RWPE1 (cell line): ENCODE measurements at regions not wholly inside any gene's neighbourhood (a gene's known extent, or its start where the extent isn't known, plus 50 kb on each side); places are given as distances from the start of the nearest gene placed in this dataset.

Experiments
- CTCF ChIA-PET: fragments of 350-600 bp; sonication (Branson Sonifier 250); formaldehyde crosslinking; extraction: SDS; loops from one replicate; lab custom pipeline; 2021; lab: Yijun Ruan, JAX
- POLR2A ChIA-PET: fragments of 400-600 bp; formaldehyde crosslinking; extraction: SDS; loops from one replicate; lab custom pipeline; 2020; ENCODE audit warnings: antibody characterized with exemption; ENCODE audit not compliant: low non-redundant PET; lab: Yijun Ruan, JAX
- DNase-seq: peaks from one replicate; pipeline ENCODE4 v3.0.0; 2012; ENCODE audit warnings: low spot score
- H3K27ac ChIP-seq: fragments of 450-650 bp; 2 replicates; pipeline ENCODE4 v1.5.1; 2017
- CTCF ChIP-seq: fragments of 450-650 bp; conservative IDR thresholded peaks from 2 replicates; pipeline ENCODE4 v1.5.1; 2017; ENCODE audit warnings: low read depth, mild to moderate bottlenecking

GRCh38 chr15:87145696-87146095 lies 1066.0 kb downstream of the AGBL1 start:
- H3K27ac ChIP-seq, result no peak overlapping the region
- TF ChIP-seq CTCF, result no peak
- no peak for DNase-seq
- ChIA-PET CTCF (interaction anchor here (0.7 kb wide), 1 partner anchor 914 kb away, joined by 4 read pairs; no protein-coding TSS in a partner anchor), POLR2A (no interaction called here)

GRCh38 chr15:87144775-87145174 lies 1065.1 kb downstream of the AGBL1 start:
- POLR2A ChIA-PET, result no interaction called here
- CTCF ChIA-PET, result interaction anchor here (0.7 kb wide), 2 partner anchors 876 to 914 kb away, joined by 3 to 4 read pairs; no protein-coding TSS in a partner anchor
- TF ChIP-seq CTCF, result no peak

GRCh38 chr15:87142096-87142495 lies 1062.4 kb downstream of the AGBL1 start:
- TF ChIP-seq CTCF, result no peak
- POLR2A ChIA-PET, result no interaction called here

More at GRCh38 chr15:87144775-87145174, 1065.1 kb downstream of the AGBL1 start:
- DNase-seq, result no peak
- no peak overlapping the region for H3K27ac ChIP-seq

GRCh38 chr15:87135109-87135508 lies 1055.4 kb downstream of the AGBL1 start:
- DNase-seq, result no peak
- no peak overlapping the region for H3K27ac ChIP-seq
- TF ChIP-seq CTCF, result no peak
- POLR2A ChIA-PET, result no interaction called here
- CTCF ChIA-PET, result interaction anchor here (0.6 kb wide), 1 partner anchor 469 kb away, joined by 3 read pairs; no protein-coding TSS in a partner anchor

More at GRCh38 chr15:87142096-87142495, 1062.4 kb downstream of the AGBL1 start:
- CTCF ChIA-PET, result interaction anchor here (0.7 to 0.8 kb wide), 3 partner anchors 27 to 358 kb away, joined by 3 to 5 read pairs (median 3); no protein-coding TSS in a partner anchor
- H3K27ac ChIP-seq, result no peak overlapping the region
- no peak for DNase-seq

GRCh38 chr15:87133704-87134103 lies 1054.0 kb downstream of the AGBL1 start:
- ChIA-PET CTCF (no interaction called here), POLR2A (no interaction called here)
- no peak for DNase-seq
- no peak overlapping the region for H3K27ac ChIP-seq
- TF ChIP-seq CTCF, result no peak

GRCh38 chr15:87131067-87131466 lies 1051.4 kb downstream of the AGBL1 start:
- POLR2A ChIA-PET, result no interaction called here
- no peak overlapping the region for H3K27ac ChIP-seq
- CTCF ChIA-PET, result no interaction called here
- no peak for DNase-seq
- no peak for TF ChIP-seq CTCF

GRCh38 chr15:87129916-87130315 lies 1050.2 kb downstream of the AGBL1 start:
- TF ChIP-seq CTCF, result no peak
- ChIA-PET POLR2A (no interaction called here), CTCF (no interaction called here)
- no peak overlapping the region for H3K27ac ChIP-seq
- no peak for DNase-seq
